Activated naive CD8-positive, alpha-beta T cell treated with anti-CD3 and anti-CD28 coated beads for 36 hours (primary cell): ENCODE measurements at regions not wholly inside any gene's neighbourhood (a gene's known extent, or its start where the extent isn't known, plus 50 kb on each side); places are given as distances from the start of the nearest gene placed in this dataset.

ENCODE experiments used
- DNase-seq: peaks from one replicate; pipeline ENCODE4 v3.0.0; 2021
- H3K27ac Mint-ChIP-seq: one replicate; pipeline ENCODE4 v1.8.0; 2022; ENCODE audit warnings: mild to moderate bottlenecking, moderate library complexity, mixed read lengths
- H3K27me3 Mint-ChIP-seq: one replicate; pipeline ENCODE4 v1.8.0; 2022; ENCODE audit warnings: mild to moderate bottlenecking, mixed read lengths
- H3K36me3 Mint-ChIP-seq: one replicate; pipeline ENCODE4 v1.8.0; 2021; ENCODE audit warnings: mild to moderate bottlenecking, mixed read lengths
- H3K4me1 Mint-ChIP-seq: one replicate; pipeline ENCODE4 v1.8.0; 2021; ENCODE audit warnings: mixed read lengths
- H3K4me3 Mint-ChIP-seq: one replicate; pipeline ENCODE4 v1.8.0; 2022; ENCODE audit warnings: mild to moderate bottlenecking, moderate library complexity, mixed read lengths
- H3K9me3 Mint-ChIP-seq: one replicate; pipeline ENCODE4 v1.8.0; 2022; ENCODE audit warnings: mixed read lengths

GRCh38 chr11:10625281-10625981 is 57.0 kb upstream of the LYVE1 start:
- DNase-seq = no peak
- Mint-ChIP-seq H3K27ac (no peak overlapping the region), H3K27me3 (no peaks in the 10 kb centered on the region), H3K4me3 (no peak overlapping the region), H3K36me3 (no peaks in the 10 kb centered on the region), H3K4me1 (peaks cover 15% of the 10 kb centered on the region), H3K9me3 (no peaks in the 10 kb centered on the region)

GRCh38 chr11:10623797-10624761 is 55.6 kb upstream of the LYVE1 start:
- Mint-ChIP-seq H3K36me3 (no peaks in the 10 kb centered on the region), H3K27ac (peak overlapping the region; percentile 80)
- no peak for DNase-seq

GRCh38 chr11:10622957-10623791 is 54.7 kb upstream of the LYVE1 start:
- Mint-ChIP-seq H3K4me3 (no peak overlapping the region), H3K27me3 (no peaks in the 10 kb centered on the region)
- peak; percentile 7 for DNase-seq

More at GRCh38 chr11:10623797-10624761, 55.6 kb upstream of the LYVE1 start:
- H3K9me3 Mint-ChIP-seq = no peaks in the 10 kb centered on the region
- peaks cover 15% of the 10 kb centered on the region for H3K4me1 Mint-ChIP-seq
- H3K27me3 Mint-ChIP-seq = no peaks in the 10 kb centered on the region
- no peak overlapping the region for H3K4me3 Mint-ChIP-seq

GRCh38 chr11:10622108-10622507 is 53.6 kb upstream of the LYVE1 start:
- H3K4me1 Mint-ChIP-seq = peaks cover 12% of the 10 kb centered on the region
- no peak overlapping the region for H3K27ac Mint-ChIP-seq
- H3K36me3 Mint-ChIP-seq = no peaks in the 10 kb centered on the region
- H3K27me3 Mint-ChIP-seq = no peaks in the 10 kb centered on the region
- no peak overlapping the region for H3K4me3 Mint-ChIP-seq
- no peaks in the 10 kb centered on the region for H3K9me3 Mint-ChIP-seq
- no peak for DNase-seq

More at GRCh38 chr11:10622957-10623791, 54.7 kb upstream of the LYVE1 start:
- Mint-ChIP-seq H3K4me1 (peaks cover 12% of the 10 kb centered on the region), H3K36me3 (no peaks in the 10 kb centered on the region), H3K27ac (peak overlapping the region; percentile 80), H3K9me3 (no peaks in the 10 kb centered on the region)

GRCh38 chr11:10619131-10619680 is 50.7 kb upstream of the LYVE1 start:
- no peak for DNase-seq
- Mint-ChIP-seq H3K27me3 (no peaks in the 10 kb centered on the region), H3K4me3 (no peak overlapping the region), H3K27ac (no peak overlapping the region), H3K9me3 (no peaks in the 10 kb centered on the region), H3K36me3 (no peaks in the 10 kb centered on the region), H3K4me1 (peaks cover 12% of the 10 kb centered on the region)

- Mint-ChIP-seq H3K27ac (no peak overlapping the region), H3K9me3 (no peaks in the 10 kb centered on the region), H3K4me1 (peaks cover 5% of the 10 kb centered on the region), H3K27me3 (no peaks in the 10 kb centered on the region), H3K4me3 (no peak overlapping the region), H3K36me3 (no peaks in the 10 kb centered on the region)
- DNase-seq = no peak
Observed at GRCh38 chr11:10618490-10618889, 50.0 kb upstream of the LYVE1 start.
